ENCODE measurements at regions not wholly inside any gene's neighbourhood (a gene's known extent, or its start where the extent isn't known, plus 50 kb on each side); places are given as distances from the start of the nearest gene placed in this dataset.

GRCh38 chr6:91127752-91128151 lies 540.9 kb upstream of the MAP3K7 start:
- no peak for TF ChIP-seq CTCF (IDR thresholded peaks at IDR 0.05)
- TF ChIP-seq POLR2A (IDR thresholded peaks at IDR 0.05), result no peak
- TF ChIP-seq POLR2AphosphoS5 (IDR thresholded peaks at IDR 0.05), result no peak
- Histone ChIP-seq H3K27ac (no peak overlapping the region), H3K9me3 (no peaks in the 10 kb centered on the region), H3K36me3 (no peaks in the 10 kb centered on the region), H3K4me1 (no peaks in the 10 kb centered on the region), H3K27me3 (no peaks in the 10 kb centered on the region), H3K4me3 (no peak overlapping the region)
- DNase-seq (ENCODE audit: low spot score in 2 of 2), result no peak
- intact Hi-C loops (cut with DNase I; ENCODE audit: low total_unique reads), result no loop called here

- Histone ChIP-seq H3K27ac (no peak overlapping the region), H3K9me3 (no peaks in the 10 kb centered on the region), H3K4me3 (no peak overlapping the region), H3K4me1 (no peaks in the 10 kb centered on the region), H3K36me3 (no peaks in the 10 kb centered on the region), H3K27me3 (no peaks in the 10 kb centered on the region)
- intact Hi-C loops (cut with DNase I; ENCODE audit: low total_unique reads), result no loop called here
- DNase-seq (ENCODE audit: low spot score in 2 of 2), result no peak
- TF ChIP-seq CTCF (IDR thresholded peaks at IDR 0.05) (no peak), POLR2A (IDR thresholded peaks at IDR 0.05) (no peak), POLR2AphosphoS5 (IDR thresholded peaks at IDR 0.05) (no peak)
These were observed 540.0 kb upstream of the MAP3K7 start for GRCh38 chr6:91126876-91127275.

GRCh38 chr6:91117550-91117949 lies 530.7 kb upstream of the MAP3K7 start:
- Histone ChIP-seq H3K9me3 (no peaks in the 10 kb centered on the region), H3K27ac (no peak overlapping the region), H3K4me1 (no peaks in the 10 kb centered on the region), H3K36me3 (no peaks in the 10 kb centered on the region), H3K4me3 (no peak overlapping the region), H3K27me3 (no peaks in the 10 kb centered on the region)
- intact Hi-C loops (cut with DNase I; ENCODE audit: low total_unique reads), result no loop called here
- no peak for DNase-seq (ENCODE audit: low spot score in 2 of 2)
- TF ChIP-seq POLR2AphosphoS5 (IDR thresholded peaks at IDR 0.05), result no peak
- TF ChIP-seq POLR2A (IDR thresholded peaks at IDR 0.05), result no peak
- TF ChIP-seq CTCF (IDR thresholded peaks at IDR 0.05), result no peak

- no peak for DNase-seq (ENCODE audit: low spot score in 2 of 2)
- Histone ChIP-seq H3K27me3 (no peaks in the 10 kb centered on the region), H3K4me1 (no peaks in the 10 kb centered on the region), H3K9me3 (no peaks in the 10 kb centered on the region), H3K27ac (no peak overlapping the region), H3K4me3 (no peak overlapping the region), H3K36me3 (no peaks in the 10 kb centered on the region)
- TF ChIP-seq POLR2AphosphoS5 (IDR thresholded peaks at IDR 0.05) (no peak), CTCF (IDR thresholded peaks at IDR 0.05) (no peak), POLR2A (IDR thresholded peaks at IDR 0.05) (no peak)
- intact Hi-C loops (cut with DNase I; ENCODE audit: low total_unique reads), result no loop called here
These were observed 527.3 kb upstream of the MAP3K7 start for GRCh38 chr6:91114123-91114708.

- Histone ChIP-seq H3K27me3 (no peaks in the 10 kb centered on the region), H3K4me1 (no peaks in the 10 kb centered on the region), H3K27ac (no peak overlapping the region), H3K9me3 (no peaks in the 10 kb centered on the region), H3K4me3 (no peak overlapping the region), H3K36me3 (no peaks in the 10 kb centered on the region)
- DNase-seq (ENCODE audit: low spot score in 2 of 2), result no peak
- intact Hi-C loops (cut with DNase I; ENCODE audit: low total_unique reads), result no loop called here
- TF ChIP-seq POLR2AphosphoS5 (IDR thresholded peaks at IDR 0.05) (no peak), CTCF (IDR thresholded peaks at IDR 0.05) (no peak), POLR2A (IDR thresholded peaks at IDR 0.05) (no peak)
These were observed 519.2 kb upstream of the MAP3K7 start for GRCh38 chr6:91106083-91106482.

Data from breast epithelium (tissue), 4 donors.